TTC549 (cell line): ENCODE measurements at regions not wholly inside any gene's neighbourhood (a gene's known extent, or its start where the extent isn't known, plus 50 kb on each side); places are given as distances from the start of the nearest gene placed in this dataset.
"Not testable (repeated sequence)": the region's sequence is repeated elsewhere in the genome, so short reads cannot be mapped to it uniquely, and the experiment has no call there.

Experiments used
- FAIRE-seq: peaks from 2 replicates; lab custom pipeline; 2012; peaks lifted over from hg19 to GRCh38; lab: Jason Lieb, UNC

GRCh38 chr6:137625100-137625661 lies 131.0 kb upstream of the OLIG3 start:
- FAIRE-seq = no peak

- no peak for FAIRE-seq
Observed at GRCh38 chr6:137625808-137626207, 131.6 kb upstream of the OLIG3 start.

- FAIRE-seq = no peak
Observed at GRCh38 chr6:137630666-137631065, 136.5 kb upstream of the OLIG3 start.

- FAIRE-seq = no peak
Observed at GRCh38 chr6:137631323-137631722, 137.1 kb upstream of the OLIG3 start.

- FAIRE-seq = not testable (repeated sequence)
Observed at GRCh38 chr6:137634177-137634576, 140.0 kb upstream of the OLIG3 start.

GRCh38 chr6:137637121-137637520 lies 142.9 kb upstream of the OLIG3 start:
- FAIRE-seq = peak; percentile 95

GRCh38 chr6:137638926-137639706 lies 144.9 kb upstream of the OLIG3 start:
- FAIRE-seq = no peak

- no peak for FAIRE-seq
Observed at GRCh38 chr6:137640086-137640485, 145.9 kb upstream of the OLIG3 start.

- peak; percentile 96 for FAIRE-seq
Observed at GRCh38 chr6:137641474-137642077, 147.4 kb upstream of the OLIG3 start.

- not testable (repeated sequence) for FAIRE-seq
Observed at GRCh38 chr6:137643210-137643609, 149.0 kb upstream of the OLIG3 start.

GRCh38 chr6:137643644-137644043 lies 149.4 kb upstream of the OLIG3 start:
- not testable (repeated sequence) for FAIRE-seq

GRCh38 chr6:137645850-137646249 lies 151.7 kb upstream of the OLIG3 start:
- FAIRE-seq = no peak

- FAIRE-seq = no peak
Observed at GRCh38 chr6:137646484-137646883, 152.3 kb upstream of the OLIG3 start.

- no peak for FAIRE-seq
Observed at GRCh38 chr6:137647762-137648447, 153.7 kb upstream of the OLIG3 start.

GRCh38 chr6:137650720-137651119 lies 156.5 kb upstream of the OLIG3 start:
- no peak for FAIRE-seq

GRCh38 chr6:137651178-137651577 lies 157.0 kb upstream of the OLIG3 start:
- FAIRE-seq = no peak

GRCh38 chr6:137651591-137652335 lies 157.6 kb upstream of the OLIG3 start:
- FAIRE-seq = no peak

GRCh38 chr6:137652961-137653705 lies 158.9 kb upstream of the OLIG3 start:
- FAIRE-seq = no peak

- FAIRE-seq = no peak
Observed at GRCh38 chr6:137653706-137654059, 159.5 kb upstream of the OLIG3 start.

- FAIRE-seq = no peak
Observed at GRCh38 chr6:137654365-137654981, 160.3 kb upstream of the OLIG3 start.

- no peak for FAIRE-seq
Observed at GRCh38 chr6:137655291-137655690, 161.1 kb upstream of the OLIG3 start.
